HEK293 (cell line): ENCODE measurements at regions not wholly inside any gene's neighbourhood (a gene's known extent, or its start where the extent isn't known, plus 50 kb on each side); places are given as distances from the start of the nearest gene placed in this dataset.

Experiments
- MZF1 ChIP-seq: fragments of 450-650 bp; formaldehyde crosslinking; IDR thresholded peaks from 2 replicates; pipeline ENCODE4 v1.5.1; 2017; ENCODE audit warnings: missing biosample characterization, missing genetic modification characterization, borderline replicate concordance
- REPIN1 ChIP-seq: fragments of 450-650 bp; formaldehyde crosslinking; IDR thresholded peaks from 2 replicates; pipeline ENCODE4 v1.5.1; 2017; ENCODE audit warnings: missing biosample characterization, missing genetic modification characterization, low read depth
- SCRT2 ChIP-seq: fragments of 450-650 bp; formaldehyde crosslinking; IDR thresholded peaks from 2 replicates; pipeline ENCODE4 v1.5.1; 2016; ENCODE audit warnings: missing biosample characterization, missing genetic modification characterization
- ZBTB20 ChIP-seq: fragments of 450-650 bp; formaldehyde crosslinking; IDR thresholded peaks from 2 replicates; pipeline ENCODE4 v1.5.1; 2016; ENCODE audit warnings: missing biosample characterization, missing genetic modification characterization
- ZNF211 ChIP-seq: fragments of 450-650 bp; formaldehyde crosslinking; IDR thresholded peaks from 2 replicates; pipeline ENCODE4 v1.5.1; 2016; ENCODE audit warnings: low read depth, missing biosample characterization, missing genetic modification characterization
- ZNF221 ChIP-seq: fragments of 450-650 bp; formaldehyde crosslinking; IDR thresholded peaks from 2 replicates; pipeline ENCODE4 v1.5.1; 2017; ENCODE audit warnings: missing biosample characterization, missing genetic modification characterization, borderline replicate concordance
- ZNF335 ChIP-seq: fragments of 450-650 bp; formaldehyde crosslinking; conservative IDR thresholded peaks from 2 replicates; pipeline ENCODE4 v1.5.1; 2016; ENCODE audit warnings: missing biosample characterization, missing genetic modification characterization
- ZNF433 ChIP-seq: fragments of 450-650 bp; formaldehyde crosslinking; IDR thresholded peaks from 2 replicates; pipeline ENCODE4 v1.5.1; 2016; ENCODE audit warnings: missing biosample characterization, missing genetic modification characterization, low read depth
- ZNF529 ChIP-seq: fragments of 450-650 bp; formaldehyde crosslinking; IDR thresholded peaks from 2 replicates; pipeline ENCODE4 v1.5.1; 2017; ENCODE audit warnings: missing genetic modification characterization, missing biosample characterization; ENCODE audit not compliant: insufficient replicate concordance
- ZNF549 ChIP-seq: fragments of 450-650 bp; IDR thresholded peaks from 2 replicates; pipeline ENCODE4 v1.5.1; 2018; ENCODE audit warnings: missing biosample characterization, missing genetic modification characterization, mild to moderate bottlenecking, inconsistent platforms, moderate library complexity
- ZNF560 ChIP-seq: fragments of 450-650 bp; formaldehyde crosslinking; IDR thresholded peaks from 2 replicates; pipeline ENCODE4 v1.5.1; 2017; ENCODE audit warnings: missing biosample characterization, missing genetic modification characterization, borderline replicate concordance
- ZNF600 ChIP-seq: fragments of 450-650 bp; formaldehyde crosslinking; IDR thresholded peaks from 2 replicates; pipeline ENCODE4 v1.5.1; 2016; ENCODE audit warnings: missing biosample characterization, missing genetic modification characterization
- ZNF610 ChIP-seq: fragments of 450-650 bp; formaldehyde crosslinking; IDR thresholded peaks from 2 replicates; pipeline ENCODE4 v1.5.1; 2016; ENCODE audit warnings: missing biosample characterization, missing genetic modification characterization, borderline replicate concordance
- ZNF629 ChIP-seq: fragments of 450-650 bp; formaldehyde crosslinking; IDR thresholded peaks from 2 replicates; pipeline ENCODE4 v1.5.1; 2017; ENCODE audit warnings: missing biosample characterization, missing genetic modification characterization
- ZNF658 ChIP-seq: fragments of 450-650 bp; formaldehyde crosslinking; IDR thresholded peaks from 2 replicates; pipeline ENCODE4; 2016; ENCODE audit warnings: missing biosample characterization, missing genetic modification characterization
- ZNF670 ChIP-seq: fragments of 450-650 bp; formaldehyde crosslinking; IDR thresholded peaks from 2 replicates; pipeline ENCODE4 v1.5.1; 2016; ENCODE audit warnings: missing biosample characterization, missing genetic modification characterization, low read depth
- ZNF785 ChIP-seq: fragments of 450-650 bp; formaldehyde crosslinking; IDR thresholded peaks from 2 replicates; pipeline ENCODE4 v1.5.1; 2016; ENCODE audit warnings: missing biosample characterization, missing genetic modification characterization
- ZNF792 ChIP-seq: fragments of 450-650 bp; formaldehyde crosslinking; IDR thresholded peaks from 2 replicates; pipeline ENCODE4 v1.5.1; 2016; ENCODE audit warnings: missing biosample characterization, missing genetic modification characterization
- ZSCAN23 ChIP-seq: fragments of 450-650 bp; formaldehyde crosslinking; IDR thresholded peaks from 2 replicates; pipeline ENCODE4 v1.5.1; 2016; ENCODE audit warnings: missing biosample characterization, missing genetic modification characterization
- TF ChIP-seq, protein P1 (sequence below): fragments of 450-650 bp; formaldehyde crosslinking; IDR thresholded peaks from 2 replicates; pipeline ENCODE4 v1.5.1; 2016; ENCODE audit warnings: missing biosample characterization, missing genetic modification characterization
- TF ChIP-seq, protein P2 (sequence below): fragments of 450-650 bp; IDR thresholded peaks from 2 replicates; pipeline ENCODE4 v1.5.1; 2018; ENCODE audit warnings: missing biosample characterization, mild to moderate bottlenecking, missing genetic modification characterization
- TF ChIP-seq, protein P3 (sequence below): fragments of 450-650 bp; formaldehyde crosslinking; IDR thresholded peaks from 2 replicates; pipeline ENCODE4 v1.5.1; 2016; ENCODE audit warnings: missing biosample characterization, missing genetic modification characterization
- TF ChIP-seq, protein P4 (sequence below): fragments of 450-650 bp; formaldehyde crosslinking; IDR thresholded peaks from 2 replicates; pipeline ENCODE4 v1.5.1; 2016; ENCODE audit warnings: missing biosample characterization, missing genetic modification characterization
- TF ChIP-seq, protein P5 (sequence below): fragments of 450-650 bp; formaldehyde crosslinking; IDR thresholded peaks from 2 replicates; pipeline ENCODE4 v1.5.1; 2017; ENCODE audit warnings: missing biosample characterization, missing genetic modification characterization
- TF ChIP-seq, protein P6 (sequence below): fragments of 450-650 bp; formaldehyde crosslinking; IDR thresholded peaks from 2 replicates; pipeline ENCODE4 v1.5.1; 2017; ENCODE audit warnings: missing biosample characterization, missing genetic modification characterization

DNA sequence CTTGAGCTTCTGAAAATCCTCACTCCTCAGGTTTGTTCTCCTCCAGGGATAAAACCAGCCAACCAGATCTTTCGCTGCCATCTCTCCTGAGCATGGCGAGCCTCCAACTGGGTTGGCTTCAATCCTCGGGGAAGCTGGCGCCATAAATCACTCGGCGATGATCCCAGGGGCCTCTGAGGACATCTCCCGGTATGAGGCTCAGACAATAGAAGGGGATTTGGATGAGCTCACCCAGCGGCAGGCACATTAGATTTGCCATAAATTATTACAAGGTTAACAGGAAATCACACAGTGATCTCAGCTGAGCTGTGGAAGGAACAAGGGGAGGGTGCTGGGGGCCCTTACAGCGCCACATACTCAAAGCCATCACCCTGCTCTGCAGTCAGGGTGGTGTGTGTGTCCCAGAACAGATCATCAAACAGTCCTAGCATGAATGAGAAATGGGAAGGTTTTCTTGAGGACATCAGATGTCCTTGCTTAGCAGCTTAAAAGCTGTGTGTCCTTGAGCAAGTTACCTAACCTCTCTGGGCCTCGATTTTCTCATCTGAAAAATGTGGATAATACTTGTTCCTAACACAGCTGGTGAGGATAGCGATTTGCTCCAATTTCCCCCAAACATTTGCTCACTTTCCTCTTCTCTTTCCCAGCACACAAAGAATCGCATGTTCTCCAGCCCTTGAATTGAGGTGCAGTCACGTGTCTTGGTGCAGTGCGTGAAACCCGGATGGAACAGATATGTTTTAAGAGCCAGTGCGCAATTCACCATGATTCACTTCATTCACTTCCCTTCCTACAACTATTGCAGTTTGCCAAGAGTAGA is 142.8 kb downstream of the SCARB1 start (continued):
- TF ChIP-seq ZNF610 (tag by site-specific recombination): no peak; the same call in none of the 2 replicates
- TF ChIP-seq ZNF433 (tag by site-specific recombination): no peak
- TF ChIP-seq SCRT2 (tag by site-specific recombination): peak; percentile 79; the same call in 1 of the 2 replicates
- TF ChIP-seq, protein P1, sequence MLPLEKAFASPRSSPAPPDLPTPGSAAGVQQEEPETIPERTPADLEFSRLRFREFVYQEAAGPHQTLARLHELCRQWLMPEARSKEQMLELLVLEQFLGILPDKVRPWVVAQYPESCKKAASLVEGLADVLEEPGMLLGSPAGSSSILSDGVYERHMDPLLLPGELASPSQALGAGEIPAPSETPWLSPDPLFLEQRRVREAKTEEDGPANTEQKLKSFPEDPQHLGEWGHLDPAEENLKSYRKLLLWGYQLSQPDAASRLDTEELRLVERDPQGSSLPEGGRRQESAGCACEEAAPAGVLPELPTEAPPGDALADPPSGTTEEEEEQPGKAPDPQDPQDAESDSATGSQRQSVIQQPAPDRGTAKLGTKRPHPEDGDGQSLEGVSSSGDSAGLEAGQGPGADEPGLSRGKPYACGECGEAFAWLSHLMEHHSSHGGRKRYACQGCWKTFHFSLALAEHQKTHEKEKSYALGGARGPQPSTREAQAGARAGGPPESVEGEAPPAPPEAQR (tag by site-specific recombination): no peak
- TF ChIP-seq, protein P2, sequence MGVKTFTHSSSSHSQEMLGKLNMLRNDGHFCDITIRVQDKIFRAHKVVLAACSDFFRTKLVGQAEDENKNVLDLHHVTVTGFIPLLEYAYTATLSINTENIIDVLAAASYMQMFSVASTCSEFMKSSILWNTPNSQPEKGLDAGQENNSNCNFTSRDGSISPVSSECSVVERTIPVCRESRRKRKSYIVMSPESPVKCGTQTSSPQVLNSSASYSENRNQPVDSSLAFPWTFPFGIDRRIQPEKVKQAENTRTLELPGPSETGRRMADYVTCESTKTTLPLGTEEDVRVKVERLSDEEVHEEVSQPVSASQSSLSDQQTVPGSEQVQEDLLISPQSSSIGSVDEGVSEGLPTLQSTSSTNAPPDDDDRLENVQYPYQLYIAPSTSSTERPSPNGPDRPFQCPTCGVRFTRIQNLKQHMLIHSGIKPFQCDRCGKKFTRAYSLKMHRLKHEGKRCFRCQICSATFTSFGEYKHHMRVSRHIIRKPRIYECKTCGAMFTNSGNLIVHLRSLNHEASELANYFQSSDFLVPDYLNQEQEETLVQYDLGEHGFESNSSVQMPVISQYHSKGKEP: 0 out of 2 replicates have a peak, but pooled peaks have one; percentile 32
- no peak for TF ChIP-seq ZNF670
- TF ChIP-seq REPIN1 (tag by site-specific recombination): peak; percentile 29; the same call in 1 of the 2 replicates
- no peak for TF ChIP-seq ZNF221
- TF ChIP-seq ZNF629: peak; percentile 93
- TF ChIP-seq ZNF529 (tag by site-specific recombination): peak; percentile 38
- no peak for TF ChIP-seq ZBTB20 (tag by site-specific recombination)
- TF ChIP-seq ZNF211 (tag by site-specific recombination): no peak
- no peak for TF ChIP-seq ZNF658 (tag by site-specific recombination)
- TF ChIP-seq ZSCAN23 (tag by site-specific recombination): no peak
- no peak for TF ChIP-seq ZNF560
- TF ChIP-seq ZNF549: no peak
- TF ChIP-seq ZNF785 (tag by site-specific recombination): no peak
- peak; percentile 78 for TF ChIP-seq ZNF600 (tag by site-specific recombination)
- TF ChIP-seq, protein P3, sequence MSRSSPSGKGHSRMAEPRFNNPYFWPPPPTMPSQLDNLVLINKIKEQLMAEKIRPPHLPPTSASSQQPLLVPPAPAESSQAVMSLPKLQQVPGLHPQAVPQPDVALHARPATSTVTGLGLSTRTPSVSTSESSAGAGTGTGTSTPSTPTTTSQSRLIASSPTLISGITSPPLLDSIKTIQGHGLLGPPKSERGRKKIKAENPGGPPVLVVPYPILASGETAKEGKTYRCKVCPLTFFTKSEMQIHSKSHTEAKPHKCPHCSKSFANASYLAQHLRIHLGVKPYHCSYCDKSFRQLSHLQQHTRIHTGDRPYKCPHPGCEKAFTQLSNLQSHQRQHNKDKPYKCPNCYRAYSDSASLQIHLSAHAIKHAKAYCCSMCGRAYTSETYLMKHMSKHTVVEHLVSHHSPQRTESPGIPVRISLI (tag by site-specific recombination): no peak
- TF ChIP-seq ZNF792 (tag by site-specific recombination): no peak
- peak; percentile 99 for TF ChIP-seq MZF1 (tag by site-specific recombination)
- TF ChIP-seq, protein P4, sequence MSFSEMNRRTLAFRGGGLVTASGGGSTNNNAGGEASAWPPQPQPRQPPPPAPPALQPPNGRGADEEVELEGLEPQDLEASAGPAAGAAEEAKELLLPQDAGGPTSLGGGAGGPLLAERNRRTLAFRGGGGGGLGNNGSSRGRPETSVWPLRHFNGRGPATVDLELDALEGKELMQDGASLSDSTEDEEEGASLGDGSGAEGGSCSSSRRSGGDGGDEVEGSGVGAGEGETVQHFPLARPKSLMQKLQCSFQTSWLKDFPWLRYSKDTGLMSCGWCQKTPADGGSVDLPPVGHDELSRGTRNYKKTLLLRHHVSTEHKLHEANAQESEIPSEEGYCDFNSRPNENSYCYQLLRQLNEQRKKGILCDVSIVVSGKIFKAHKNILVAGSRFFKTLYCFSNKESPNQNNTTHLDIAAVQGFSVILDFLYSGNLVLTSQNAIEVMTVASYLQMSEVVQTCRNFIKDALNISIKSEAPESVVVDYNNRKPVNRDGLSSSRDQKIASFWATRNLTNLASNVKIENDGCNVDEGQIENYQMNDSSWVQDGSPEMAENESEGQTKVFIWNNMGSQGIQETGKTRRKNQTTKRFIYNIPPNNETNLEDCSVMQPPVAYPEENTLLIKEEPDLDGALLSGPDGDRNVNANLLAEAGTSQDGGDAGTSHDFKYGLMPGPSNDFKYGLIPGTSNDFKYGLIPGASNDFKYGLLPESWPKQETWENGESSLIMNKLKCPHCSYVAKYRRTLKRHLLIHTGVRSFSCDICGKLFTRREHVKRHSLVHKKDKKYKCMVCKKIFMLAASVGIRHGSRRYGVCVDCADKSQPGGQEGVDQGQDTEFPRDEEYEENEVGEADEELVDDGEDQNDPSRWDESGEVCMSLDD (tag by site-specific recombination): no peak
- TF ChIP-seq, protein P5, sequence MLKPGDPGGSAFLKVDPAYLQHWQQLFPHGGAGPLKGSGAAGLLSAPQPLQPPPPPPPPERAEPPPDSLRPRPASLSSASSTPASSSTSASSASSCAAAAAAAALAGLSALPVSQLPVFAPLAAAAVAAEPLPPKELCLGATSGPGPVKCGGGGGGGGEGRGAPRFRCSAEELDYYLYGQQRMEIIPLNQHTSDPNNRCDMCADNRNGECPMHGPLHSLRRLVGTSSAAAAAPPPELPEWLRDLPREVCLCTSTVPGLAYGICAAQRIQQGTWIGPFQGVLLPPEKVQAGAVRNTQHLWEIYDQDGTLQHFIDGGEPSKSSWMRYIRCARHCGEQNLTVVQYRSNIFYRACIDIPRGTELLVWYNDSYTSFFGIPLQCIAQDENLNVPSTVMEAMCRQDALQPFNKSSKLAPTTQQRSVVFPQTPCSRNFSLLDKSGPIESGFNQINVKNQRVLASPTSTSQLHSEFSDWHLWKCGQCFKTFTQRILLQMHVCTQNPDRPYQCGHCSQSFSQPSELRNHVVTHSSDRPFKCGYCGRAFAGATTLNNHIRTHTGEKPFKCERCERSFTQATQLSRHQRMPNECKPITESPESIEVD: no peak; the same call in 1 of the 2 replicates
- peak; percentile 37; the same call in 1 of the 2 replicates for TF ChIP-seq ZNF335 (tag by site-specific recombination)
- TF ChIP-seq, protein P6, sequence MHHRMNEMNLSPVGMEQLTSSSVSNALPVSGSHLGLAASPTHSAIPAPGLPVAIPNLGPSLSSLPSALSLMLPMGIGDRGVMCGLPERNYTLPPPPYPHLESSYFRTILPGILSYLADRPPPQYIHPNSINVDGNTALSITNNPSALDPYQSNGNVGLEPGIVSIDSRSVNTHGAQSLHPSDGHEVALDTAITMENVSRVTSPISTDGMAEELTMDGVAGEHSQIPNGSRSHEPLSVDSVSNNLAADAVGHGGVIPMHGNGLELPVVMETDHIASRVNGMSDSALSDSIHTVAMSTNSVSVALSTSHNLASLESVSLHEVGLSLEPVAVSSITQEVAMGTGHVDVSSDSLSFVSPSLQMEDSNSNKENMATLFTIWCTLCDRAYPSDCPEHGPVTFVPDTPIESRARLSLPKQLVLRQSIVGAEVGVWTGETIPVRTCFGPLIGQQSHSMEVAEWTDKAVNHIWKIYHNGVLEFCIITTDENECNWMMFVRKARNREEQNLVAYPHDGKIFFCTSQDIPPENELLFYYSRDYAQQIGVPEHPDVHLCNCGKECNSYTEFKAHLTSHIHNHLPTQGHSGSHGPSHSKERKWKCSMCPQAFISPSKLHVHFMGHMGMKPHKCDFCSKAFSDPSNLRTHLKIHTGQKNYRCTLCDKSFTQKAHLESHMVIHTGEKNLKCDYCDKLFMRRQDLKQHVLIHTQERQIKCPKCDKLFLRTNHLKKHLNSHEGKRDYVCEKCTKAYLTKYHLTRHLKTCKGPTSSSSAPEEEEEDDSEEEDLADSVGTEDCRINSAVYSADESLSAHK (tag by site-specific recombination): peak; percentile 84
